CD8-positive, alpha-beta memory T cell (primary cell): ENCODE measurements at regions not wholly inside any gene's neighbourhood (a gene's known extent, or its start where the extent isn't known, plus 50 kb on each side); places are given as distances from the start of the nearest gene placed in this dataset.
A peak's percentile ranks its signal among the peaks of the same experiment; 100 is the strongest.
"Not testable (repeated sequence)": the region's sequence is repeated elsewhere in the genome, so short reads cannot be mapped to it uniquely, and the experiment has no call there.

ENCODE experiments used
- CTCF ChIA-PET: fragments of 350-600 bp; sonication (Branson Sonifier 250); formaldehyde crosslinking; loops from one replicate; lab custom pipeline; 2021; ENCODE audit warnings: antibody characterized with exemption; lab: Charles Lee
- POLR2A ChIA-PET: fragments of 350-600 bp; sonication (Branson Sonifier 250); formaldehyde crosslinking; loops from one replicate; lab custom pipeline; 2021; ENCODE audit warnings: antibody characterized with exemption; lab: Charles Lee
- DNase-seq, 5 donors: peaks; one replicate each; pipeline versions ENCODE4 v3.0.0 to v3.0.0-alpha.2; 2020 to 2022; ENCODE audit warnings: mixed read lengths in 1 of 5
- H3K27ac ChIP-seq: one replicate; pipeline ENCODE4 v1.7.0; 2013; ENCODE audit warnings: low read depth, mild to moderate bottlenecking, low read length, moderate library complexity
- H3K27me3 ChIP-seq: 2 replicates; pipeline ENCODE4 v1.7.0; 2013; ENCODE audit warnings: low read length, mild to moderate bottlenecking; ENCODE audit not compliant: insufficient read depth, poor library complexity, severe bottlenecking
- H3K36me3 ChIP-seq: 2 replicates; pipeline ENCODE4 v1.7.0; 2013; ENCODE audit warnings: mild to moderate bottlenecking, low read length, moderate library complexity; ENCODE audit not compliant: insufficient read depth
- H3K4me1 ChIP-seq: 2 replicates; pipeline ENCODE4 v1.7.0; 2013; ENCODE audit warnings: mild to moderate bottlenecking, low read length, moderate library complexity; ENCODE audit not compliant: insufficient read depth
- H3K4me3 ChIP-seq: 2 replicates; pipeline ENCODE4 v1.7.0; 2013; ENCODE audit warnings: mild to moderate bottlenecking, low read length
- H3K9me3 ChIP-seq: 2 replicates; pipeline ENCODE4 v1.7.0; 2013; ENCODE audit warnings: mild to moderate bottlenecking, low read length
- H3K27ac Mint-ChIP-seq, 8 donors: one replicate each; pipeline ENCODE4 v1.8.0; 2020 to 2021; ENCODE audit warnings: mixed read lengths in 8 of 8, mild to moderate bottlenecking in 6 of 8, inconsistent platforms in 3 of 8, moderate library complexity in 3 of 8
- H3K27me3 Mint-ChIP-seq, 2 donors: one replicate each; pipeline ENCODE4 v1.8.0; 2020 to 2021; ENCODE audit warnings: mixed read lengths in 2 of 2, mild to moderate bottlenecking in 1 of 2, moderate library complexity in 1 of 2
- H3K36me3 Mint-ChIP-seq, 3 donors: one replicate each; pipeline ENCODE4 v1.8.0; 2020 to 2021; ENCODE audit warnings: mixed read lengths in 3 of 3, inconsistent platforms in 1 of 3, mild to moderate bottlenecking in 1 of 3
- H3K4me1 Mint-ChIP-seq, 3 donors: one replicate each; pipeline ENCODE4 v1.8.0; 2020 to 2021; ENCODE audit warnings: mixed read lengths in 3 of 3, inconsistent platforms in 1 of 3, mild to moderate bottlenecking in 1 of 3
- H3K4me3 Mint-ChIP-seq, 7 donors: one replicate each; pipeline ENCODE4 v1.8.0; 2020 to 2021; ENCODE audit warnings: mixed read lengths in 7 of 7, mild to moderate bottlenecking in 6 of 7, moderate library complexity in 4 of 7, inconsistent platforms in 2 of 7
- H3K9me3 Mint-ChIP-seq, 5 donors: one replicate each; pipeline ENCODE4 v1.8.0; 2020 to 2022; ENCODE audit warnings: mixed read lengths in 5 of 5, mild to moderate bottlenecking in 3 of 5, moderate library complexity in 2 of 5, inconsistent platforms in 1 of 5

- H3K9me3 Mint-ChIP-seq = no peaks in the 10 kb centered on the region
- peaks cover 10% of the 10 kb centered on the region for H3K27me3 ChIP-seq
- DNase-seq = peak; percentile 41 to 69 (median 46)
- H3K4me3 ChIP-seq = no peak overlapping the region
- ChIA-PET POLR2A (no interaction called here), CTCF (interaction anchor here (0.6 to 2.4 kb wide), 3 partner anchors 9 to 174 kb away, joined by 3 to 16 read pairs (median 4); no protein-coding TSS in a partner anchor)
- H3K36me3 Mint-ChIP-seq = no peaks in the 10 kb centered on the region
- H3K4me1 Mint-ChIP-seq = peaks cover 6 to 18% (median 8%) of the 10 kb centered on the region in 3 donors
- no peak overlapping the region for H3K27ac Mint-ChIP-seq
- H3K9me3 ChIP-seq = no peaks in the 10 kb centered on the region
- H3K4me3 Mint-ChIP-seq = no peak overlapping the region
- peaks cover 5% of the 10 kb centered on the region for H3K4me1 ChIP-seq
- no peaks in the 10 kb centered on the region for H3K36me3 ChIP-seq
- peaks cover 22 to 51% of the 10 kb centered on the region in 2 donors for H3K27me3 Mint-ChIP-seq
- H3K27ac ChIP-seq = no peak overlapping the region
These were observed 133.4 kb downstream of the SLC1A3 start for GRCh38 chr5:36739751-36740221.

DNA sequence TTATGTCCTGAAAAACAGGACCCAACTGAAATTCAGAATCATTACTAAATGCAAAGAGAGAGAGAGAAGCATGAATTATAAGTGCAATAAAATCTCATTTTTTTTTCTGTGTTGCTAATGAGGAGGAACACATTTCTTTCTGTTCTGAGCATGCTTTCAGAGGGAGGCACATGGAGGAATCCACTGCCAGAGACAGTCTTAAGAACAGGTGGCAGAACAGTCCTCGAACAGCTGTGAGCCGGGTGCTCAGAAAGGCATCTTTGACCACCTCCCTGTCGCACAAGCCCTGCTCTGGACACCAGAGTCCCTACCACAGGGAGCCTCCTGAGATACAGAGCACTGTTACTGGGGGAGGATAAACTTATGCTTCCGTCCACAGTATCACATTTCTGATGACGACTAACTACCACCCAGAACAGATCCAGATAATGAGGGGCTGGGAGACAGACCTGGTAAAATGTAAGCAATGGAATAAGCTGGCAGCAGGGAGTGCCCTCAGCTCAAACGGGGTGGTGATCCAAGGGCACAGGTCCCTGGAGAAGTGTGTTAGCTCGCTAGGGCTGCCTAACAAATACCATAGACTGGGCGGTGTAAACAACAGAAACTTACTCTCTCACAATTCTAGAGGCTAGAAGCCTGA, 134.0 kb downstream of the SLC1A3 start:
- peaks cover 5% of the 10 kb centered on the region for H3K4me1 ChIP-seq
- no peaks in the 10 kb centered on the region for H3K36me3 ChIP-seq
- ChIA-PET POLR2A (no interaction called here), CTCF (interaction anchor here (0.6 to 2.4 kb wide), 3 partner anchors 9 to 173 kb away, joined by 3 to 16 read pairs (median 4); no protein-coding TSS in a partner anchor)
- no peak for DNase-seq
- H3K4me3 Mint-ChIP-seq = no peak overlapping the region
- H3K27ac ChIP-seq = no peak overlapping the region
- H3K4me3 ChIP-seq = no peak overlapping the region
- no peaks in the 10 kb centered on the region for H3K9me3 Mint-ChIP-seq
- peaks cover 27 to 50% of the 10 kb centered on the region in 2 donors for H3K27me3 Mint-ChIP-seq
- H3K36me3 Mint-ChIP-seq = no peaks in the 10 kb centered on the region
- H3K4me1 Mint-ChIP-seq = peaks cover 11 to 24% (median 13%) of the 10 kb centered on the region in 3 donors
- no peaks in the 10 kb centered on the region for H3K9me3 ChIP-seq
- H3K27me3 ChIP-seq = peaks cover 10% of the 10 kb centered on the region
- H3K27ac Mint-ChIP-seq = no peak overlapping the region

- Histone ChIP-seq H3K27me3 (peaks cover 10% of the 10 kb centered on the region), H3K4me3 (no peak overlapping the region), H3K9me3 (no peaks in the 10 kb centered on the region), H3K4me1 (peaks cover 5% of the 10 kb centered on the region), H3K36me3 (no peaks in the 10 kb centered on the region), H3K27ac (no peak overlapping the region)
- no peak overlapping the region for H3K4me3 Mint-ChIP-seq
- ChIA-PET POLR2A (no interaction called here), CTCF (interaction anchor here (2.4 kb wide), 1 partner anchor 128 kb away, joined by 16 read pairs; no protein-coding TSS in a partner anchor)
- no peaks in the 10 kb centered on the region for H3K36me3 Mint-ChIP-seq
- H3K9me3 Mint-ChIP-seq = no peaks in the 10 kb centered on the region
- DNase-seq = no peak
- peaks cover 33 to 57% of the 10 kb centered on the region in 2 donors for H3K27me3 Mint-ChIP-seq
- H3K4me1 Mint-ChIP-seq = peaks cover 11 to 29% (median 19%) of the 10 kb centered on the region in 3 donors
- no peak overlapping the region for H3K27ac Mint-ChIP-seq
These were observed 134.7 kb downstream of the SLC1A3 start for GRCh38 chr5:36741128-36741527.

GRCh38 chr5:36743891-36744772, 132.4 kb upstream of the NIPBL start:
- Mint-ChIP-seq H3K27me3 (peaks cover 40 to 63% of the 10 kb centered on the region in 2 donors), H3K27ac (peak overlapping the region in 1 of 8 donors; percentile 10), H3K4me1 (peaks cover 11 to 29% (median 19%) of the 10 kb centered on the region in 3 donors), H3K9me3 (no peaks in the 10 kb centered on the region), H3K36me3 (no peaks in the 10 kb centered on the region), H3K4me3 (peak overlapping the region in 6 of 7 donors; percentile 44 to 73 (median 60))
- no peak overlapping the region for H3K27ac ChIP-seq
- ChIA-PET POLR2A (no interaction called here), CTCF (interaction anchor here (0.7 to 2.8 kb wide), 3 partner anchors 11 to 53 kb away, joined by 3 to 6 read pairs (median 3); no protein-coding TSS in a partner anchor)
- H3K36me3 ChIP-seq = no peaks in the 10 kb centered on the region
- H3K4me3 ChIP-seq = peak overlapping the region; percentile 52
- peaks cover 5% of the 10 kb centered on the region for H3K4me1 ChIP-seq
- peaks cover 13% of the 10 kb centered on the region for H3K27me3 ChIP-seq
- no peaks in the 10 kb centered on the region for H3K9me3 ChIP-seq
- no peak for DNase-seq

DNA sequence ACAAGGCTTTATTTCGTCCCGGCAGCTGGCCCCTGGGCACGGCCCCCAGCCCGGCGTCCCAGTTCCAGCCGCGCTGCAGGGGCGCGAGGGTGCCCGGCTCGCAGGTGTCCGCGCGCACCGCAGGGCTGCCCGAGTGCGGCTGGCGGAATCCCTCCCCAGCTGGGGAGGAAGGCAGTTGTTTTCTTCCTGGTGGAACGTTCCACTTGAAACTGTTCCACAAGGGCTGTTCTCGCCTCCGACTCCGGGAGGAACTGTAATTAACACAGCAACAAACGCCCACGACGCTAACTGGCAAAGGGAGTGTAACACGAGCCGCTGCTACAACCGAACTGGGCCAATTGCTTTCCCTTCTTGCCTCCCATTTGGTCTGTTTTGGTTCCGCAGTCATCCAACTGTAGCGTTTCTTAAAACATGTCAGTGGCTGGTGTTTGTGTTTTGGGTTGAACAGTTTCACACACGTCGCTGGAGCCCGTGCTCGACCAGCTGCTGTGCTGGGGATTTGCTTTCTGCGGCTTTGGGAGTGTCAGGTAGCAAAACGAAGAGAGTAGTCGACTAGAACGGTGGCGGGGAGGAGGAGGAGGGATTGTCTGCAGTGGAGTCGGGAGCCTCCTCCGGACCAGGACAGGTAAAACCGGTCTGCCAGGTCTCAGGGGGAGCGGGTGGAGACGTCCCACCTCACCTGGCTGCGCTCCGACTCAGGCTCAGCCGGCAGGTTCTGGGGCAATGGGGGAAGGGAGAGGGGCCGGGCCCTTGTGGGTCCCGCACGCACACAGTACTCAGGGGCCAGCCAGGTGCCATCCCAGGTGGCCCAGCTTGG, 131.6 kb upstream of the NIPBL start:
- Histone ChIP-seq H3K4me3 (peak overlapping the region; percentile 52), H3K27ac (no peak overlapping the region), H3K27me3 (peaks cover 13% of the 10 kb centered on the region), H3K36me3 (no peaks in the 10 kb centered on the region), H3K4me1 (peaks cover 5% of the 10 kb centered on the region), H3K9me3 (no peaks in the 10 kb centered on the region)
- H3K27ac Mint-ChIP-seq = peak overlapping the region in 1 of 8 donors; percentile 48
- H3K9me3 Mint-ChIP-seq = no peaks in the 10 kb centered on the region
- POLR2A ChIA-PET = no interaction called here
- CTCF ChIA-PET = interaction anchor here (0.7 to 2.8 kb wide), 3 partner anchors 10 to 54 kb away, joined by 3 to 6 read pairs (median 3); no protein-coding TSS in a partner anchor
- H3K36me3 Mint-ChIP-seq = no peaks in the 10 kb centered on the region
- peak overlapping the region; percentile 57 to 90 (median 83) for H3K4me3 Mint-ChIP-seq
- peaks cover 11 to 21% (median 19%) of the 10 kb centered on the region in 3 donors for H3K4me1 Mint-ChIP-seq
- DNase-seq = peak in 3 of 5 donors; percentile 7 to 44 (median 27)
- H3K27me3 Mint-ChIP-seq = peaks cover 37 to 64% of the 10 kb centered on the region in 2 donors

- H3K27ac Mint-ChIP-seq, H3K4me3 Mint-ChIP-seq, H3K27ac ChIP-seq, POLR2A ChIA-PET, H3K4me3 ChIP-seq, CTCF ChIA-PET, H3K9me3 ChIP-seq, H3K9me3 Mint-ChIP-seq, H3K36me3 Mint-ChIP-seq, DNase-seq, H3K36me3 ChIP-seq, H3K4me1 ChIP-seq: not testable (repeated sequence)
- Mint-ChIP-seq H3K27me3 (peaks cover 33 to 63% of the 10 kb centered on the region in 2 donors), H3K4me1 (peaks cover 11 to 21% (median 19%) of the 10 kb centered on the region in 3 donors)
- H3K27me3 ChIP-seq = peaks cover 13% of the 10 kb centered on the region
These were observed 128.8 kb upstream of the NIPBL start for GRCh38 chr5:36747794-36748193.

GRCh38 chr5:36751886-36752285, 124.7 kb upstream of the NIPBL start:
- no peak for DNase-seq
- no peak overlapping the region for H3K4me3 Mint-ChIP-seq

More at GRCh38 chr5:36751886-36752285, 124.7 kb upstream of the NIPBL start:
- Mint-ChIP-seq H3K27ac (no peak overlapping the region), H3K36me3 (no peaks in the 10 kb centered on the region), H3K9me3 (no peaks in the 10 kb centered on the region), H3K4me1 (no peaks in the 10 kb centered on the region), H3K27me3 (peaks cover 11 to 31% of the 10 kb centered on the region in 2 donors)
- Histone ChIP-seq H3K27me3 (peaks cover 3% of the 10 kb centered on the region), H3K4me3 (no peak overlapping the region), H3K4me1 (no peaks in the 10 kb centered on the region), H3K9me3 (no peaks in the 10 kb centered on the region), H3K27ac (no peak overlapping the region), H3K36me3 (no peaks in the 10 kb centered on the region)
- ChIA-PET CTCF (no interaction called here), POLR2A (no interaction called here)
